ENCODE measurements at regions not wholly inside any gene's neighbourhood (a gene's known extent, or its start where the extent isn't known, plus 50 kb on each side); places are given as distances from the start of the nearest gene placed in this dataset.

DNA sequence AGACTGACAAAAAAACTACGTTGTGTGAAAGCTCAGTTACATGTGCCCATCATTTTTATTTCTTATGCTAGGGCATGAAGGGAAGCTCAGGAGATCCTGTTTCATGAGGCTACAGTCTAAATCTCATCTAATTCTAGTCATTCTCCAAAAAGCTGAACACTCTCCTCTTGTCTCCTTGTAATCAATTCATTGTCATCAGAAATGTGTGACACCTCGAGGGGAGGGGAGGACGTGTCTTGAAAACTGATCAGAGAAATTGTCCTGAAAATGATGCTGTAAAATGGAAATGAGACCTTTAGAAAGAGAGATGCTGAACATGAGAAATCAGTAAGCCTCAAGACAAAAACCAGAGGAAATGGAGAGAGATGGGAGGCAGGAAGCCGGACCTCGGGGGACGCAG, 103.4 kb downstream of the DAD1 start:
- TF ChIP-seq ESRRG (CRISPR knock-in tag; IDR thresholded peaks at IDR 0.05) (no peak), CSRNP3 (CRISPR knock-in tag; IDR thresholded peaks at IDR 0.05) (no peak), ZFP30 (CRISPR knock-in tag; IDR thresholded peaks at IDR 0.05) (no peak)
